ENCODE measurements at regions not wholly inside any gene's neighbourhood (a gene's known extent, or its start where the extent isn't known, plus 50 kb on each side); places are given as distances from the start of the nearest gene placed in this dataset.

- Histone ChIP-seq H4K20me1 (ENCODE audit: control insufficient read depth, insufficient read depth, low read depth, low read length) (no peaks in the 10 kb centered on the region), H3K9me3 (ENCODE audit: control insufficient read depth, insufficient read depth, low read length) (no peaks in the 10 kb centered on the region), H3K4me3 (ENCODE audit: low read length) (no peak overlapping the region), H3K79me2 (ENCODE audit: control insufficient read depth, low read length) (peaks cover 4% of the 10 kb centered on the region; the same call in 1 of the 2 replicates), H3K4me2 (ENCODE audit: low read length) (no peak overlapping the region), H3K9me2 (replicated peaks; ENCODE audit: control insufficient read depth, low read length) (no peaks in the 10 kb centered on the region), H3K4me1 (ENCODE audit: control insufficient read depth, low read length) (no peaks in the 10 kb centered on the region), H3F3A (ENCODE audit: control insufficient read depth, insufficient read depth) (no peaks in the 10 kb centered on the region), H3K27ac (ENCODE audit: low read depth, low read length) (no peak overlapping the region), H3K27me3 (ENCODE audit: control insufficient read depth, low read length) (no peaks in the 10 kb centered on the region; the same call in 1 of the 2 replicates), H3K36me3 (ENCODE audit: control insufficient read depth, low read length) (no peaks in the 10 kb centered on the region)
- TF ChIP-seq CTCF (IDR thresholded peaks at IDR 0.05; ENCODE audit: low read depth, low read length, poor library complexity, severe bottlenecking) = no peak
- no peak for TF ChIP-seq EZH2phosphoT487 (IDR thresholded peaks at IDR 0.05; ENCODE audit: borderline replicate concordance, low read length)
Observed at GRCh38 chr20:48047447-48047846, 262.2 kb upstream of the SULF2 start.

GRCh38 chr20:48042628-48043027, 257.3 kb upstream of the SULF2 start:
- no peaks in the 10 kb centered on the region for H3K27me3 ChIP-seq (ENCODE audit: control insufficient read depth, low read length)
- no peak overlapping the region for H3K4me3 ChIP-seq (ENCODE audit: low read length)
- no peaks in the 10 kb centered on the region for H3K9me2 ChIP-seq (replicated peaks; ENCODE audit: control insufficient read depth, low read length)
- H4K20me1 ChIP-seq (ENCODE audit: control insufficient read depth, insufficient read depth, low read depth, low read length) = no peaks in the 10 kb centered on the region
- H3F3A ChIP-seq (ENCODE audit: control insufficient read depth, insufficient read depth) = no peaks in the 10 kb centered on the region
- no peaks in the 10 kb centered on the region for H3K4me1 ChIP-seq (ENCODE audit: control insufficient read depth, low read length)
- TF ChIP-seq CTCF (IDR thresholded peaks at IDR 0.05; ENCODE audit: low read depth, low read length, poor library complexity, severe bottlenecking) (no peak), EZH2phosphoT487 (IDR thresholded peaks at IDR 0.05; ENCODE audit: borderline replicate concordance, low read length) (no peak)
- H3K27ac ChIP-seq (ENCODE audit: low read depth, low read length) = no peak overlapping the region
- no peaks in the 10 kb centered on the region for H3K36me3 ChIP-seq (ENCODE audit: control insufficient read depth, low read length)
- H3K9me3 ChIP-seq (ENCODE audit: control insufficient read depth, insufficient read depth, low read length) = no peaks in the 10 kb centered on the region
- H3K79me2 ChIP-seq (ENCODE audit: control insufficient read depth, low read length) = no peaks in the 10 kb centered on the region
- H3K4me2 ChIP-seq (ENCODE audit: low read length) = no peak overlapping the region

- Histone ChIP-seq H3K9me3 (ENCODE audit: control insufficient read depth, insufficient read depth, low read length) (no peaks in the 10 kb centered on the region), H3K27ac (ENCODE audit: low read depth, low read length) (no peak overlapping the region), H3F3A (ENCODE audit: control insufficient read depth, insufficient read depth) (no peaks in the 10 kb centered on the region)
Observed at GRCh38 chr20:48041078-48041780, 255.9 kb upstream of the SULF2 start.

More at GRCh38 chr20:48041078-48041780, 255.9 kb upstream of the SULF2 start:
- Histone ChIP-seq H3K79me2 (ENCODE audit: control insufficient read depth, low read length) (no peaks in the 10 kb centered on the region), H3K27me3 (ENCODE audit: control insufficient read depth, low read length) (no peaks in the 10 kb centered on the region), H3K36me3 (ENCODE audit: control insufficient read depth, low read length) (no peaks in the 10 kb centered on the region), H3K4me2 (ENCODE audit: low read length) (no peak overlapping the region), H3K9me2 (replicated peaks; ENCODE audit: control insufficient read depth, low read length) (no peaks in the 10 kb centered on the region), H4K20me1 (ENCODE audit: control insufficient read depth, insufficient read depth, low read depth, low read length) (no peaks in the 10 kb centered on the region), H3K4me1 (ENCODE audit: control insufficient read depth, low read length) (no peaks in the 10 kb centered on the region), H3K4me3 (ENCODE audit: low read length) (no peak overlapping the region)
- no peak for TF ChIP-seq EZH2phosphoT487 (IDR thresholded peaks at IDR 0.05; ENCODE audit: borderline replicate concordance, low read length)
- TF ChIP-seq CTCF (IDR thresholded peaks at IDR 0.05; ENCODE audit: low read depth, low read length, poor library complexity, severe bottlenecking) = no peak
